Caco-2 (cell line): ENCODE measurements at regions not wholly inside any gene's neighbourhood (a gene's known extent, or its start where the extent isn't known, plus 50 kb on each side); places are given as distances from the start of the nearest gene placed in this dataset.

ENCODE experiments used
- BruUV-seq: library from RNA; stranded (reverse); fragments of 400-500 nt; replicated peaks from 2 replicates; lab custom pipeline; 2021; lab: Mats Ljungman, UMichigan
- CTCF ChIA-PET: fragments of 300-600 bp; sonication (Branson Sonifier 250); formaldehyde crosslinking; loops from one replicate; lab custom pipeline; 2022; ENCODE audit warnings: antibody characterized with exemption; lab: Charles Lee
- POLR2A ChIA-PET: fragments of 300-600 bp; sonication (Branson Sonifier 250); formaldehyde crosslinking; loops from one replicate; lab custom pipeline; 2022; ENCODE audit warnings: antibody characterized with exemption; lab: Charles Lee
- DNase-seq, 2 experiments: peaks; one replicate each; pipeline versions ENCODE4 v3.0.0 to v3.0.0-alpha.2; 2020 to 2022
- H3K27me3 ChIP-seq: replicated peaks from 2 replicates; pipeline ENCODE4 v1.6.0; 2011; ENCODE audit warnings: low read length; ENCODE audit not compliant: control insufficient read depth, insufficient read depth
- H3K36me3 ChIP-seq: 2 replicates; pipeline ENCODE4 v1.5.1; 2011; ENCODE audit warnings: low read length; ENCODE audit not compliant: control insufficient read depth, insufficient read depth
- H3K4me1 ChIP-seq: fragments of 250-450 bp; sonication (Bioruptor Pico); 2 replicates; pipeline ENCODE4 v1.5.1; 2020; ENCODE audit warnings: mild to moderate bottlenecking
- H3K4me3 ChIP-seq: 2 replicates; pipeline ENCODE4 v1.5.1; 2011; ENCODE audit warnings: low read depth, mild to moderate bottlenecking, control low read depth, low read length
- H3K9me3 ChIP-seq: fragments of 250-450 bp; sonication (Bioruptor Pico); 2 replicates; pipeline ENCODE4 v1.5.1; 2020; ENCODE audit warnings: mild to moderate bottlenecking, moderate library complexity
- H3K27ac Mint-ChIP-seq: one replicate; pipeline ENCODE4 v1.8.0; 2022; ENCODE audit warnings: mixed read lengths; ENCODE audit not compliant: unreplicated experiment
- H3K27me3 Mint-ChIP-seq: one replicate; pipeline ENCODE4 v1.8.0; 2022; ENCODE audit warnings: mixed read lengths; ENCODE audit not compliant: insufficient read depth, unreplicated experiment
- H3K36me3 Mint-ChIP-seq: one replicate; pipeline ENCODE4 v1.8.0; 2022; ENCODE audit warnings: mild to moderate bottlenecking, mixed read lengths; ENCODE audit not compliant: insufficient read depth, unreplicated experiment
- H3K4me1 Mint-ChIP-seq: one replicate; pipeline ENCODE4 v1.8.0; 2022; ENCODE audit warnings: low read depth, mixed read lengths; ENCODE audit not compliant: unreplicated experiment
- H3K4me3 Mint-ChIP-seq: one replicate; pipeline ENCODE4 v1.8.0; 2022; ENCODE audit warnings: mild to moderate bottlenecking, moderate library complexity, mixed read lengths; ENCODE audit not compliant: unreplicated experiment
- H3K9me3 Mint-ChIP-seq: one replicate; pipeline ENCODE4 v1.8.0; 2022; ENCODE audit warnings: mixed read lengths; ENCODE audit not compliant: unreplicated experiment
- CTCF ChIP-seq, 2 experiments: fragments of 200-600 bp in 1 of 2; IDR thresholded peaks; 1 replicate in 1 of 2; 2 replicates in 1 of 2; pipeline versions ENCODE4 v1.5.1 to v1.8.0; 2011 to 2022; ENCODE audit warnings: antibody characterized with exemption in 1 of 2, control low read depth in 1 of 2, inconsistent platforms in 1 of 2, low read depth in 1 of 2, low read length in 1 of 2, mild to moderate bottlenecking in 1 of 2, moderate library complexity in 1 of 2; ENCODE audit not compliant: insufficient read depth in 1 of 2, severe bottlenecking in 1 of 2, unreplicated experiment in 1 of 2
- intact Hi-C: fragments of 100-400 bp; cut with micrococcal nuclease; formaldehyde crosslinking; loops from one replicate; pipeline ENCODE4 v1.10.0; 2022; ENCODE audit not compliant: unreplicated experiment

GRCh38 chr1:177514207-177514606 is 343.4 kb downstream of the BRINP2 start:
- no TSS peak for BruUV-seq
- no peak for TF ChIP-seq CTCF (IDR thresholded peaks at IDR 0.05; ENCODE audit: insufficient read depth in 1 of 2, low read depth in 1 of 2, low read length in 1 of 2, severe bottlenecking in 1 of 2, unreplicated experiment in 1 of 2)
- CTCF ChIA-PET, result no interaction called here

GRCh38 chr1:177511036-177511435 is 340.3 kb downstream of the BRINP2 start:
- H3K27me3 ChIP-seq, result no peaks in the 10 kb centered on the region
- BruUV-seq, result no TSS peak
- H3K9me3 Mint-ChIP-seq, result no peaks in the 10 kb centered on the region
- H3K36me3 Mint-ChIP-seq, result no peaks in the 10 kb centered on the region
- H3K36me3 ChIP-seq, result no peaks in the 10 kb centered on the region
- CTCF ChIA-PET, result no interaction called here
- H3K4me1 Mint-ChIP-seq, result no peaks in the 10 kb centered on the region
- no peaks in the 10 kb centered on the region for H3K4me1 ChIP-seq
- H3K27ac Mint-ChIP-seq, result no peak overlapping the region
- POLR2A ChIA-PET, result no interaction called here
- no peak overlapping the region for H3K4me3 ChIP-seq
- peaks cover 2% of the 10 kb centered on the region for H3K27me3 Mint-ChIP-seq
- no peak for TF ChIP-seq CTCF (IDR thresholded peaks at IDR 0.05; ENCODE audit: insufficient read depth in 1 of 2, low read depth in 1 of 2, low read length in 1 of 2, severe bottlenecking in 1 of 2, unreplicated experiment in 1 of 2)
- H3K9me3 ChIP-seq, result no peaks in the 10 kb centered on the region
- no peak for DNase-seq
- intact Hi-C loops, result no loop called here
- no peak overlapping the region for H3K4me3 Mint-ChIP-seq

More at GRCh38 chr1:177514207-177514606, 343.4 kb downstream of the BRINP2 start:
- no peaks in the 10 kb centered on the region for H3K27me3 Mint-ChIP-seq
- DNase-seq, result no peak
- intact Hi-C loops, result no loop called here
- no peaks in the 10 kb centered on the region for H3K27me3 ChIP-seq
- no peaks in the 10 kb centered on the region for H3K36me3 Mint-ChIP-seq
- H3K9me3 Mint-ChIP-seq, result no peaks in the 10 kb centered on the region
- H3K9me3 ChIP-seq, result no peaks in the 10 kb centered on the region
- no peak overlapping the region for H3K4me3 ChIP-seq
- POLR2A ChIA-PET, result no interaction called here
- H3K27ac Mint-ChIP-seq, result no peak overlapping the region
- H3K4me1 Mint-ChIP-seq, result no peaks in the 10 kb centered on the region
- no peaks in the 10 kb centered on the region for H3K4me1 ChIP-seq
- no peaks in the 10 kb centered on the region for H3K36me3 ChIP-seq
- no peak overlapping the region for H3K4me3 Mint-ChIP-seq

GRCh38 chr1:177505905-177506590 is 335.3 kb downstream of the BRINP2 start:
- no peak for TF ChIP-seq CTCF (IDR thresholded peaks at IDR 0.05; ENCODE audit: insufficient read depth in 1 of 2, low read depth in 1 of 2, low read length in 1 of 2, severe bottlenecking in 1 of 2, unreplicated experiment in 1 of 2)
- CTCF ChIA-PET, result no interaction called here
- POLR2A ChIA-PET, result no interaction called here
- Mint-ChIP-seq H3K9me3 (no peaks in the 10 kb centered on the region), H3K27ac (no peak overlapping the region), H3K4me3 (no peak overlapping the region), H3K27me3 (peaks cover 2% of the 10 kb centered on the region), H3K4me1 (no peaks in the 10 kb centered on the region), H3K36me3 (no peaks in the 10 kb centered on the region)
- Histone ChIP-seq H3K9me3 (no peaks in the 10 kb centered on the region), H3K4me1 (no peaks in the 10 kb centered on the region), H3K36me3 (no peaks in the 10 kb centered on the region), H3K4me3 (no peak overlapping the region), H3K27me3 (no peaks in the 10 kb centered on the region)
- intact Hi-C loops, result no loop called here
- no TSS peak for BruUV-seq
- no peak for DNase-seq
